ENCODE measurements at regions not wholly inside any gene's neighbourhood (a gene's known extent, or its start where the extent isn't known, plus 50 kb on each side); places are given as distances from the start of the nearest gene placed in this dataset.
"Not testable (repeated sequence)": the region's sequence is repeated elsewhere in the genome, so short reads cannot be mapped to it uniquely, and the experiment has no call there.

- Histone ChIP-seq H3K36me3 (ENCODE audit: control insufficient read depth, insufficient read depth, low read length) (no peaks in the 10 kb centered on the region), H3K4me3 (ENCODE audit: low read depth, low read length) (no peak overlapping the region), H3K27me3 (ENCODE audit: control insufficient read depth, insufficient read depth, low read length) (no peaks in the 10 kb centered on the region)
- TF ChIP-seq CTCF (IDR thresholded peaks at IDR 0.05; ENCODE audit: insufficient read depth, low read length, severe bottlenecking) = no peak
- FAIRE-seq = no peak
- DNase-seq (ENCODE audit: low read depth) = peak; percentile 20
Observed at GRCh38 chr3:175951047-175951694, 1092.0 kb downstream of the NAALADL2 start.

- no peak for TF ChIP-seq CTCF (IDR thresholded peaks at IDR 0.05; ENCODE audit: insufficient read depth, low read length, severe bottlenecking)
Observed at GRCh38 chr3:175948041-175948440, 1088.9 kb downstream of the NAALADL2 start.

GRCh38 chr3:175941352-175941751 lies 1082.2 kb downstream of the NAALADL2 start:
- no peaks in the 10 kb centered on the region for H3K36me3 ChIP-seq (ENCODE audit: control insufficient read depth, insufficient read depth, low read length)
- TF ChIP-seq CTCF (IDR thresholded peaks at IDR 0.05; ENCODE audit: insufficient read depth, low read length, severe bottlenecking) = peak; percentile 47
- FAIRE-seq (no peak), DNase-seq (ENCODE audit: low read depth) (peak; percentile 13)
- H3K27me3 ChIP-seq (ENCODE audit: control insufficient read depth, insufficient read depth, low read length) = no peaks in the 10 kb centered on the region
- no peak overlapping the region for H3K4me3 ChIP-seq (ENCODE audit: low read depth, low read length)

More at GRCh38 chr3:175948041-175948440, 1088.9 kb downstream of the NAALADL2 start:
- no peaks in the 10 kb centered on the region for H3K36me3 ChIP-seq (ENCODE audit: control insufficient read depth, insufficient read depth, low read length)
- no peaks in the 10 kb centered on the region for H3K27me3 ChIP-seq (ENCODE audit: control insufficient read depth, insufficient read depth, low read length)
- FAIRE-seq (no peak), DNase-seq (ENCODE audit: low read depth) (no peak)
- no peak overlapping the region for H3K4me3 ChIP-seq (ENCODE audit: low read depth, low read length)

GRCh38 chr3:175940881-175941280 lies 1081.7 kb downstream of the NAALADL2 start:
- DNase-seq (ENCODE audit: low read depth) = peak; percentile 17
- no peak for FAIRE-seq

GRCh38 chr3:175940243-175940642 lies 1081.1 kb downstream of the NAALADL2 start:
- DNase-seq (ENCODE audit: low read depth) (peak; percentile 1), FAIRE-seq (no peak)
- Histone ChIP-seq H3K36me3 (ENCODE audit: control insufficient read depth, insufficient read depth, low read length) (no peaks in the 10 kb centered on the region), H3K4me3 (ENCODE audit: low read depth, low read length) (no peak overlapping the region), H3K27me3 (ENCODE audit: control insufficient read depth, insufficient read depth, low read length) (no peaks in the 10 kb centered on the region)
- no peak for TF ChIP-seq CTCF (IDR thresholded peaks at IDR 0.05; ENCODE audit: insufficient read depth, low read length, severe bottlenecking)

More at GRCh38 chr3:175940881-175941280, 1081.7 kb downstream of the NAALADL2 start:
- H3K4me3 ChIP-seq (ENCODE audit: low read depth, low read length) = no peak overlapping the region
- no peaks in the 10 kb centered on the region for H3K27me3 ChIP-seq (ENCODE audit: control insufficient read depth, insufficient read depth, low read length)
- peak; percentile 57 for TF ChIP-seq CTCF (IDR thresholded peaks at IDR 0.05; ENCODE audit: insufficient read depth, low read length, severe bottlenecking)
- H3K36me3 ChIP-seq (ENCODE audit: control insufficient read depth, insufficient read depth, low read length) = no peaks in the 10 kb centered on the region

- not testable (repeated sequence) for H3K27me3 ChIP-seq (ENCODE audit: control insufficient read depth, insufficient read depth, low read length); FAIRE-seq; H3K36me3 ChIP-seq (ENCODE audit: control insufficient read depth, insufficient read depth, low read length); H3K4me3 ChIP-seq (ENCODE audit: low read depth, low read length); DNase-seq (ENCODE audit: low read depth)
Observed at GRCh38 chr3:175937367-175937766, 1078.2 kb downstream of the NAALADL2 start.

Data from bronchial epithelial cell (primary cell).